Hepatocyte (in vitro differentiated cells): ENCODE measurements at regions not wholly inside any gene's neighbourhood (a gene's known extent, or its start where the extent isn't known, plus 50 kb on each side); places are given as distances from the start of the nearest gene placed in this dataset.

ENCODE experiments used
- EZH2 ChIP-seq: fragments of 200-600 bp; sonication (generic); IDR thresholded peaks from 2 replicates; pipeline ENCODE4 v1.6.1; 2016; ENCODE audit warnings: antibody characterized with exemption, mild to moderate bottlenecking, borderline replicate concordance
- TF ChIP-seq, protein P1 (sequence below): fragments of 200-600 bp; sonication (generic); IDR thresholded peaks from 2 replicates; pipeline ENCODE4 v1.5.1; 2016; ENCODE audit warnings: antibody characterized with exemption, mild to moderate bottlenecking; ENCODE audit not compliant: poor library complexity

- TF ChIP-seq, protein P1, sequence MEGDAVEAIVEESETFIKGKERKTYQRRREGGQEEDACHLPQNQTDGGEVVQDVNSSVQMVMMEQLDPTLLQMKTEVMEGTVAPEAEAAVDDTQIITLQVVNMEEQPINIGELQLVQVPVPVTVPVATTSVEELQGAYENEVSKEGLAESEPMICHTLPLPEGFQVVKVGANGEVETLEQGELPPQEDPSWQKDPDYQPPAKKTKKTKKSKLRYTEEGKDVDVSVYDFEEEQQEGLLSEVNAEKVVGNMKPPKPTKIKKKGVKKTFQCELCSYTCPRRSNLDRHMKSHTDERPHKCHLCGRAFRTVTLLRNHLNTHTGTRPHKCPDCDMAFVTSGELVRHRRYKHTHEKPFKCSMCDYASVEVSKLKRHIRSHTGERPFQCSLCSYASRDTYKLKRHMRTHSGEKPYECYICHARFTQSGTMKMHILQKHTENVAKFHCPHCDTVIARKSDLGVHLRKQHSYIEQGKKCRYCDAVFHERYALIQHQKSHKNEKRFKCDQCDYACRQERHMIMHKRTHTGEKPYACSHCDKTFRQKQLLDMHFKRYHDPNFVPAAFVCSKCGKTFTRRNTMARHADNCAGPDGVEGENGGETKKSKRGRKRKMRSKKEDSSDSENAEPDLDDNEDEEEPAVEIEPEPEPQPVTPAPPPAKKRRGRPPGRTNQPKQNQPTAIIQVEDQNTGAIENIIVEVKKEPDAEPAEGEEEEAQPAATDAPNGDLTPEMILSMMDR: no peak
- no peak for TF ChIP-seq EZH2
Measured at GRCh38 chr2:167440382-167440781, 552.1 kb downstream of the XIRP2 start.
